IPS DF 6.9 (cell line): ENCODE measurements at regions not wholly inside any gene's neighbourhood (a gene's known extent, or its start where the extent isn't known, plus 50 kb on each side); places are given as distances from the start of the nearest gene placed in this dataset.

Experiments
- DNase-seq: peaks from one replicate; pipeline ENCODE4 v3.0.0-alpha.2; 2013; ENCODE audit warnings: low read depth, low spot score
- H3K27ac ChIP-seq: one replicate; pipeline ENCODE4 v1.5.1; 2013; ENCODE audit warnings: low read length, control low read depth
- H3K27me3 ChIP-seq: 2 replicates; pipeline ENCODE4 v1.6.1; 2013; ENCODE audit warnings: mild to moderate bottlenecking, low read length; ENCODE audit not compliant: control insufficient read depth, insufficient read depth
- H3K36me3 ChIP-seq: 2 replicates; pipeline ENCODE4 v1.6.1; 2013; ENCODE audit warnings: low read length; ENCODE audit not compliant: control insufficient read depth, insufficient read depth
- H3K4me1 ChIP-seq: 2 replicates; pipeline ENCODE4 v1.6.1; 2013; ENCODE audit warnings: low read length; ENCODE audit not compliant: control insufficient read depth, insufficient read depth
- H3K4me3 ChIP-seq: 2 replicates; pipeline ENCODE4 v1.5.1; 2013; ENCODE audit warnings: mild to moderate bottlenecking, low read length
- H3K9me3 ChIP-seq: 2 replicates; pipeline ENCODE4 v1.6.1; 2013; ENCODE audit warnings: low read length, inconsistent platforms; ENCODE audit not compliant: control insufficient read depth, insufficient read depth
- WGBS: extraction: QIAGEN DNeasy Blood & Tissue Kit; methylation state at CpG from one replicate; pipeline ENCODE4 v1.1.7; 2013; ENCODE audit warnings: mixed read lengths, missing lambda C conversion rate; ENCODE audit not compliant: insufficient read length, insufficient coverage; 5-methylcytosine and 5-hydroxymethylcytosine counted together

DNA sequence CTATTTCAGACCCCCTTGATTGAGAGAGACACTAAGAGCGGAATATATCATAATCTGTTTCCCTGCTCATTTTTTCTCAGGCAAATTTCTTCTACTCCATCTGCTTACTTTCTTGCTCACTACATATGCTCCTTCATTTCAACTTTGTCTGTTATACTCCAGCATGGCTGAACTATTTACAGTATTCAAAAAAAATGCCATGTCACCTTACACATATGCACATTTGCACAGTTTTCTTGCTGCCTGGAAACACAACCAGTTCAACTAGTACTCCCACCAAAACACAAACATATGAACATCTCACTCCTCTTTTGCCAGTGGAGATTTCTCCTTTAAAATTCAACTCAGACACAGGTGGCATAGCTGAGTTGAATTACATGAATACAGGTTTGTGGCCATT is 1142.1 kb upstream of the CADM2 start:
- WGBS, result no CpG with 5 or more reads among the region's 1 CpG
- Histone ChIP-seq H3K9me3 (no peaks in the 10 kb centered on the region), H3K36me3 (no peaks in the 10 kb centered on the region), H3K4me3 (no peak overlapping the region), H3K27ac (no peak overlapping the region), H3K27me3 (no peaks in the 10 kb centered on the region), H3K4me1 (no peaks in the 10 kb centered on the region)
- no peak for DNase-seq

GRCh38 chr3:83821506-83821905 is 1137.3 kb upstream of the CADM2 start:
- WGBS, result no CpG with 5 or more reads among the region's 8 CpGs
- Histone ChIP-seq H3K4me3 (no peak overlapping the region), H3K36me3 (no peaks in the 10 kb centered on the region), H3K9me3 (no peaks in the 10 kb centered on the region), H3K4me1 (no peaks in the 10 kb centered on the region), H3K27ac (no peak overlapping the region), H3K27me3 (no peaks in the 10 kb centered on the region)
- no peak for DNase-seq

DNA sequence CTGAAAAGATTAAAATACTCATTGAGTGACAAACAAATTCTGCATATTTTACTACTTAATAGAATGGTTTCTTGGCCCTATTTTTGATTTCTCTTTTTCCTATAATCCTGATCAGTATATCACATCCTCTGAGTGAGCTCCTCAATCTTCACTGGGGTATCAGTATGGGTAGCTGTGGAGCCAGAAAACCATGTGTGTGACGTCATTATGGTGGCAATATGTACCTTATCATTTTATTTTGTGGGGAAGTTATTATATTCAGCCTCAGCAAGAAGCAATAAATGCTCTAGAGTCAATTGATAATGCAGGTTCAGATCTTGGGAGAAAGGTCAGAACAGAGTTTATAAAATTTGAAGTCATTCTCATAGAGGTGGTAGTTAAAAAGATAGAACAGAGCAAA is 1135.7 kb upstream of the CADM2 start:
- Histone ChIP-seq H3K4me3 (no peak overlapping the region), H3K4me1 (no peaks in the 10 kb centered on the region), H3K36me3 (no peaks in the 10 kb centered on the region), H3K27me3 (no peaks in the 10 kb centered on the region), H3K9me3 (no peaks in the 10 kb centered on the region), H3K27ac (no peak overlapping the region)
- DNase-seq, result no peak
- no CpG with 5 or more reads among the region's 1 CpG for WGBS

DNA sequence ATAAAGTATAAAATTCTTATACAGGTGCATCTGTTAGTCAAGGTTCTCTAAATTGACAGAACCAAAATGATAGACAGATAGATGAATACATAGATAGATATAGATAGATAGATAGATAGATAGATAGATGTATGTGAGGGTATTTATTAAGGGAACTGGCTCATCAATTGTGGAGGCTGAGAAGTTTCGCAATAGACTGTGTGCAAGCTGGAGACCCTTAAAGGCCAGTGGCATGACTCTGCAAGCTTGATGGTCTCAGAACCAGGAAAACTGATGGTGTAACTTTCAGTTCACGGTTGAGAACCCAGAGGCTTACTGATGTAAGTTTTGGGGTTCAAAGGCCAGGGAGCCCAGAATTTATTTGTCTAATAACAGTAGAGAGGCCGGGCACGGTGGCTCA is 1123.7 kb upstream of the CADM2 start:
- no peaks in the 10 kb centered on the region for H3K27me3 ChIP-seq
- no peaks in the 10 kb centered on the region for H3K4me1 ChIP-seq
- DNase-seq, result no peak
- no CpG with 5 or more reads among the region's 4 CpGs for whole genome bisulfite sequencing
- no peaks in the 10 kb centered on the region for H3K36me3 ChIP-seq
- no peak overlapping the region for H3K4me3 ChIP-seq
- H3K27ac ChIP-seq, result no peak overlapping the region
- no peaks in the 10 kb centered on the region for H3K9me3 ChIP-seq

DNA sequence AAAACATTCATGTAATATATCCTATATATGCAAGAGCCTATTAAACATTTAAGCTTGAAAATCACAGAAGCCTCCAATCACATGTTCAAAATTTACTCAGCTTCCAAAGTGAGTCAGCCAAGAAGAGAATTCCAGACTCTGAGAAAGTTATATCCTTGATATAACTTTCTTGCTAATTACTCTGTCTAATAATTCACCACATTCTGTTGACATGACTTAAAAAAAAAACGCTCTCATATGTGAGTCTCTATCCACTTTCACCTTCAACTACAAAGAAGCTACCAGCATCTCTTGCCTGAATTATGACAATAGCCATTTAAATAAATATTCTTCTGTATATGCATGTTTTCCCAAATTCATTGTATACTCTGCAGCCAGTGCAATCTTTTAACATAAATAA is 1116.3 kb upstream of the CADM2 start:
- no CpG with 5 or more reads among the region's 1 CpG for WGBS
- Histone ChIP-seq H3K4me1 (no peaks in the 10 kb centered on the region), H3K27ac (no peak overlapping the region), H3K36me3 (no peaks in the 10 kb centered on the region), H3K27me3 (no peaks in the 10 kb centered on the region), H3K4me3 (no peak overlapping the region), H3K9me3 (no peaks in the 10 kb centered on the region)
- DNase-seq, result no peak

GRCh38 chr3:83843716-83844115 is 1115.1 kb upstream of the CADM2 start:
- Histone ChIP-seq H3K9me3 (no peaks in the 10 kb centered on the region), H3K36me3 (no peaks in the 10 kb centered on the region), H3K27me3 (no peaks in the 10 kb centered on the region), H3K27ac (no peak overlapping the region), H3K4me3 (no peak overlapping the region), H3K4me1 (no peaks in the 10 kb centered on the region)
- no CpG with 5 or more reads among the region's 2 CpGs for WGBS
- no peak for DNase-seq

- no peak for DNase-seq
- WGBS, result no CpG with 5 or more reads among the region's 1 CpG
- no peaks in the 10 kb centered on the region for H3K36me3 ChIP-seq
- H3K27me3 ChIP-seq, result no peaks in the 10 kb centered on the region
- no peak overlapping the region for H3K27ac ChIP-seq
- no peaks in the 10 kb centered on the region for H3K9me3 ChIP-seq
- no peaks in the 10 kb centered on the region for H3K4me1 ChIP-seq
- H3K4me3 ChIP-seq, result no peak overlapping the region
Measured at GRCh38 chr3:83849106-83849730, 1109.6 kb upstream of the CADM2 start.

- H3K4me3 ChIP-seq, result no peak overlapping the region
- H3K27ac ChIP-seq, result no peak overlapping the region
- no CpG with 5 or more reads among the region's 2 CpGs for WGBS
- no peaks in the 10 kb centered on the region for H3K4me1 ChIP-seq
- no peaks in the 10 kb centered on the region for H3K36me3 ChIP-seq
- no peaks in the 10 kb centered on the region for H3K9me3 ChIP-seq
- no peak for DNase-seq
- H3K27me3 ChIP-seq, result no peaks in the 10 kb centered on the region
Measured at GRCh38 chr3:83863380-83863779, 1095.4 kb upstream of the CADM2 start.

DNA sequence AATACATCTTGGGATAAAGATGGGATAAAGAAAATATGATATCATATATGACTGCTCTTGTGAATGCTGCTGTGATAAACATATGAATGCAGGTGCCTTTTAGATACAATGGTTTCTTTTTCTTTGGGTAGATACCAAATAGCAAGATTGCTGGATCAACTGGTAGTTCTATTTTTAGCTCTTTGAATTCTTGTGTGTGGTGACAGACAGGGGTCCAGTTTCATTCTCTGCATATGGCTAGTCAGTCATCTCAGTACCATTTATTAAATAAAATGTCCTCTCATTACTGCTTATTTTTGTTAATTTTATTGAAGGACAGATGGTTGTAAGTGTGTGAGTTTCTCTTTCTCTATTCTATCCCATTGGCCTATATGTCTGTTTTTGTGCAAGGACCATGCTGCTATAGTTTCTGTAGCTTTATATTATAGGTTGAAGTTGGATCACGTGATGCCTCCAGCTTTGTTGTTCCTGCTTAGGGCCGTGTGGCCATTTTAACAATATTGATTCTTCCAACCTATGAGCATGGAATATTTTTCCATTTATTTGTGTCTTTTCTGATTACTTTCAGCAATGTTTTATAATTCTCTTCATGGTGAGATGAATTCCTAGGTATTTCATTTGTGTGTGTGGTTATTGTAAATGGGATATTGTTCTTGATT is 1089.8 kb upstream of the CADM2 start:
- Histone ChIP-seq H3K27ac (no peak overlapping the region), H3K4me3 (no peak overlapping the region), H3K36me3 (no peaks in the 10 kb centered on the region), H3K9me3 (no peaks in the 10 kb centered on the region), H3K4me1 (no peaks in the 10 kb centered on the region), H3K27me3 (no peaks in the 10 kb centered on the region)
- DNase-seq, result no peak
- WGBS, result no CpG with 5 or more reads among the region's 2 CpGs

GRCh38 chr3:83873550-83873949 is 1085.2 kb upstream of the CADM2 start:
- no CpG with 5 or more reads among the region's 2 CpGs for WGBS

GRCh38 chr3:83877910-83878309 is 1080.9 kb upstream of the CADM2 start:
- no peaks in the 10 kb centered on the region for H3K27me3 ChIP-seq
- H3K27ac ChIP-seq, result no peak overlapping the region
- H3K9me3 ChIP-seq, result no peaks in the 10 kb centered on the region
- DNase-seq, result no peak
- H3K4me1 ChIP-seq, result no peaks in the 10 kb centered on the region
- H3K36me3 ChIP-seq, result no peaks in the 10 kb centered on the region
- no peak overlapping the region for H3K4me3 ChIP-seq
- no CpG with 5 or more reads among the region's 3 CpGs for WGBS

More at GRCh38 chr3:83873550-83873949, 1085.2 kb upstream of the CADM2 start:
- DNase-seq, result no peak
- Histone ChIP-seq H3K4me1 (no peaks in the 10 kb centered on the region), H3K4me3 (no peak overlapping the region), H3K36me3 (no peaks in the 10 kb centered on the region), H3K9me3 (no peaks in the 10 kb centered on the region), H3K27ac (no peak overlapping the region), H3K27me3 (no peaks in the 10 kb centered on the region)
